Keratinocyte (primary cell): ENCODE measurements at regions not wholly inside any gene's neighbourhood (a gene's known extent, or its start where the extent isn't known, plus 50 kb on each side); places are given as distances from the start of the nearest gene placed in this dataset.

Experiments used
- DNase-seq: peaks from one replicate; pipeline ENCODE4 v3.0.0-alpha.2; 2011; ENCODE audit warnings: low read depth, missing footprints, low spot score
- FAIRE-seq: peaks from 2 replicates; lab custom pipeline; 2011; peaks lifted over from hg19 to GRCh38; lab: Jason Lieb, UNC
- H2AFZ ChIP-seq: 2 replicates; pipeline ENCODE4 v1.6.0; 2012; ENCODE audit warnings: low read length, control low read depth, inconsistent platforms; ENCODE audit not compliant: control insufficient read depth
- H3K27ac ChIP-seq: 2 replicates; pipeline ENCODE4 v1.5.1; 2011; ENCODE audit warnings: low read length; ENCODE audit not compliant: control insufficient read depth, insufficient read depth
- H3K27me3 ChIP-seq: 3 replicates; pipeline ENCODE4 v1.6.0; 2011; ENCODE audit warnings: low read length; ENCODE audit not compliant: control insufficient read depth, insufficient read depth; ENCODE audit errors: extremely low read depth
- H3K36me3 ChIP-seq, 2 experiments: 2 replicates in 1 of 2; 3 replicates in 1 of 2; pipeline ENCODE4 v1.5.1; 2011; ENCODE audit warnings: low read length in 2 of 2, mild to moderate bottlenecking in 1 of 2; ENCODE audit not compliant: control insufficient read depth in 2 of 2, insufficient read depth in 2 of 2; ENCODE audit errors: extremely low read depth in 1 of 2
- H3K4me1 ChIP-seq: 3 replicates; pipeline ENCODE4 v1.5.1; 2011; ENCODE audit warnings: low read length; ENCODE audit not compliant: control insufficient read depth, insufficient read depth; ENCODE audit errors: extremely low read depth
- H3K4me2 ChIP-seq: 3 replicates; pipeline ENCODE4 v1.6.0; 2011; ENCODE audit warnings: low read depth, low read length; ENCODE audit not compliant: control insufficient read depth, insufficient read depth; ENCODE audit errors: extremely low read depth
- H3K4me3 ChIP-seq, 3 experiments: fragments of 200-600 bp in 1 of 3; sonication (generic) in 1 of 3; 2 replicates in 2 of 3; 3 replicates in 1 of 3; pipeline ENCODE4 v1.5.1; 2011 to 2016; ENCODE audit warnings: low read length in 3 of 3, mild to moderate bottlenecking in 3 of 3, control low read depth in 2 of 3, inconsistent platforms in 1 of 3, low read depth in 1 of 3, mixed read lengths in 1 of 3, mixed run types in 1 of 3, moderate library complexity in 1 of 3; ENCODE audit not compliant: control insufficient read depth in 2 of 3, insufficient read depth in 2 of 3; ENCODE audit errors: extremely low read depth in 1 of 3
- H3K79me2 ChIP-seq: 2 replicates; pipeline ENCODE4 v1.6.0; 2012; ENCODE audit warnings: low read length; ENCODE audit not compliant: control insufficient read depth, insufficient read depth
- H3K9ac ChIP-seq: 3 replicates; pipeline ENCODE4 v1.6.0; 2011; ENCODE audit warnings: low read length; ENCODE audit not compliant: control insufficient read depth, insufficient read depth; ENCODE audit errors: extremely low read depth
- H3K9me1 ChIP-seq: 3 replicates; pipeline ENCODE4 v1.6.0; 2011; ENCODE audit warnings: low read length; ENCODE audit not compliant: control insufficient read depth, insufficient read depth; ENCODE audit errors: extremely low read depth
- H3K9me3 ChIP-seq: 2 replicates; pipeline ENCODE4 v1.5.1; 2012; ENCODE audit warnings: low read depth, low read length; ENCODE audit not compliant: control insufficient read depth
- H4K20me1 ChIP-seq: 3 replicates; pipeline ENCODE4 v1.6.0; 2011; ENCODE audit warnings: low read length; ENCODE audit not compliant: control insufficient read depth, insufficient read depth; ENCODE audit errors: extremely low read depth
- CTCF ChIP-seq, 3 experiments: IDR thresholded peaks in 1 of 3; conservative IDR thresholded peaks in 1 of 3; optimal IDR thresholded peaks in 1 of 3; 2 replicates in 2 of 3; 3 replicates in 1 of 3; pipeline versions ENCODE3 to v1.5.1; 2011; ENCODE audit warnings: low read length in 3 of 3, mild to moderate bottlenecking in 3 of 3, moderate library complexity in 2 of 3, control low read depth in 1 of 3, inconsistent platforms in 1 of 3; ENCODE audit not compliant: insufficient read depth in 2 of 3; ENCODE audit errors: extremely low read depth in 1 of 3
- EZH2 ChIP-seq: IDR thresholded peaks from one replicate; pipeline ENCODE4 v1.6.1; 2012; ENCODE audit warnings: inconsistent platforms, mild to moderate bottlenecking, low read length, moderate library complexity
- dilution Hi-C: fragments of 300-500 bp; cut with MboI; formaldehyde crosslinking; loops from one replicate; pipeline ENCODE4 v1.7.0; 2020; ENCODE audit warnings: low sequenced_read_pairs; ENCODE audit not compliant: extremely low pct_ligation_motif_present

GRCh38 chr1:104733866-104734265, 984.2 kb downstream of the AMY1C start:
- Histone ChIP-seq H3K4me2 (no peak overlapping the region), H3K9me3 (peaks cover 3% of the 10 kb centered on the region), H3K27ac (no peak overlapping the region), H3K79me2 (no peaks in the 10 kb centered on the region), H2AFZ (no peak overlapping the region), H3K27me3 (no peaks in the 10 kb centered on the region), H3K4me3 (no peak overlapping the region), H4K20me1 (no peaks in the 10 kb centered on the region), H3K9ac (no peak overlapping the region), H3K36me3 (no peaks in the 10 kb centered on the region), H3K4me1 (no peaks in the 10 kb centered on the region), H3K9me1 (no peaks in the 10 kb centered on the region)
- dilution Hi-C loops, result no loop called here
- TF ChIP-seq CTCF (optimal IDR thresholded peaks at IDR 0.05 in 1 of 3, IDR thresholded peaks at IDR 0.05 in 1 of 3, conservative IDR thresholded peaks at IDR 0.05 in 1 of 3; ENCODE audit: extremely low read depth in 1 of 3, insufficient read depth in 2 of 3, low read length in 3 of 3), result no peak
- no peak for TF ChIP-seq EZH2
- DNase-seq (no peak), FAIRE-seq (no peak)

GRCh38 chr1:104745875-104746274, 996.2 kb downstream of the AMY1C start:
- TF ChIP-seq CTCF (optimal IDR thresholded peaks at IDR 0.05 in 1 of 3, IDR thresholded peaks at IDR 0.05 in 1 of 3, conservative IDR thresholded peaks at IDR 0.05 in 1 of 3; ENCODE audit: extremely low read depth in 1 of 3, insufficient read depth in 2 of 3, low read length in 3 of 3) (no peak), EZH2 (no peak)
- no peaks in the 10 kb centered on the region for H3K9me3 ChIP-seq
- no peaks in the 10 kb centered on the region for H3K79me2 ChIP-seq
- H3K27ac ChIP-seq, result no peak overlapping the region
- H3K4me1 ChIP-seq, result no peaks in the 10 kb centered on the region
- no peaks in the 10 kb centered on the region for H3K36me3 ChIP-seq
- H3K4me2 ChIP-seq, result no peak overlapping the region
- no peak overlapping the region for H2AFZ ChIP-seq
- DNase-seq, result no peak
- no peak overlapping the region for H3K4me3 ChIP-seq
- dilution Hi-C loops, result no loop called here
- FAIRE-seq, result no peak
- H4K20me1 ChIP-seq, result no peaks in the 10 kb centered on the region
- no peak overlapping the region for H3K9ac ChIP-seq
- H3K27me3 ChIP-seq, result no peaks in the 10 kb centered on the region
- H3K9me1 ChIP-seq, result no peaks in the 10 kb centered on the region
